H1 (cell line): ENCODE measurements at regions not wholly inside any gene's neighbourhood (a gene's known extent, or its start where the extent isn't known, plus 50 kb on each side); places are given as distances from the start of the nearest gene placed in this dataset.

ENCODE experiments used
- CBX5 ChIP-seq: fragments of 300-800, 300-1000 bp; sonication (generic); IDR thresholded peaks from 2 replicates; pipeline ENCODE4 v1.7.1; 2016; ENCODE audit warnings: antibody characterized with exemption, low read length, low read depth
- CBX8 ChIP-seq: fragments of 300-800, 300-1000 bp; sonication (generic); IDR thresholded peaks from 2 replicates; pipeline ENCODE4 v1.7.1; 2016; ENCODE audit warnings: low read depth, low read length, borderline replicate concordance
- RBBP5 ChIP-seq: IDR thresholded peaks from 2 replicates; pipeline ENCODE4 v1.7.1; 2012; ENCODE audit warnings: low read depth, mild to moderate bottlenecking, inconsistent platforms, low read length, moderate library complexity, borderline replicate concordance
- RNF2 ChIP-seq: fragments of 200-900, 300-1000 bp; sonication (generic); IDR thresholded peaks from 2 replicates; pipeline ENCODE4 v1.7.1; 2016; ENCODE audit warnings: borderline replicate concordance, low read depth, mild to moderate bottlenecking, antibody characterized with exemption, low read length; ENCODE audit not compliant: poor library complexity, severe bottlenecking; ENCODE audit errors: missing control alignments
- TAF7 ChIP-seq: optimal IDR thresholded peaks from 2 replicates; pipeline ENCODE3; 2011; ENCODE audit warnings: low read depth, mild to moderate bottlenecking, inconsistent platforms, low read length, moderate library complexity, borderline replicate concordance

DNA sequence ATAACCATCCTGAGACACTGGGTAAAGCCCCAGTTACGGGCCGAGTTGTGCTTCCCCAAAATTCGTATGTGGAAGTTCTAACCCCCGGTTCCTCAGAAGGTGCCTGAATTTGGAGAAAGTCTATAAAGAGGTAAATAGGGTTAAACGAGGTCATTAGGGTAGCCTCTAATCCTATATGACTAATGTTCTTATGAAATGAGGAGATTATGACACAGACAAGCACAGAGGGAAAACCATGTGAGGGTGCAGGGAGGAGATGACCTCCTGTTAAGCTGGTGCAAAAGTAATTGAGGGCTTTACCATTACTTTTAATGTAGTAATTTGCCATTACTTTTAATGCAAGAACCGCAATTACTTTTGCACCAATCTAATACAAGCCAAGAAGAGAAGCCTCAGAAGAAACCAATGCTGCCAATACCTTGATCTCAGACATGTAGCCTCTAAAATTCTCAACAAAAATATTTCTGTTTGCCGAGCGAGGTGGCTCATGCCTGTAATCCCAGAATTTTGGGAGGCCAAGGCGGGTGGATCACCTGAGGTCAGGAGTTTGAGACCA is 260.8 kb downstream of the GPATCH2 start (continued):
- TF ChIP-seq RNF2, result no peak
- TF ChIP-seq CBX8, result no peak
- no peak for TF ChIP-seq CBX5
- no peak for TF ChIP-seq TAF7
- no peak for TF ChIP-seq RBBP5
- TF ChIP-seq, all 59 proteins: peak for 0
